HG03460 (cell line): ENCODE measurements at regions not wholly inside any gene's neighbourhood (a gene's known extent, or its start where the extent isn't known, plus 50 kb on each side); places are given as distances from the start of the nearest gene placed in this dataset.

Experiments
- ATAC-seq: cut with Tn5 transposase; IDR thresholded peaks from one replicate; pipeline ENCODE4 v1.9.1; 2021; ENCODE audit not compliant: unreplicated experiment

DNA sequence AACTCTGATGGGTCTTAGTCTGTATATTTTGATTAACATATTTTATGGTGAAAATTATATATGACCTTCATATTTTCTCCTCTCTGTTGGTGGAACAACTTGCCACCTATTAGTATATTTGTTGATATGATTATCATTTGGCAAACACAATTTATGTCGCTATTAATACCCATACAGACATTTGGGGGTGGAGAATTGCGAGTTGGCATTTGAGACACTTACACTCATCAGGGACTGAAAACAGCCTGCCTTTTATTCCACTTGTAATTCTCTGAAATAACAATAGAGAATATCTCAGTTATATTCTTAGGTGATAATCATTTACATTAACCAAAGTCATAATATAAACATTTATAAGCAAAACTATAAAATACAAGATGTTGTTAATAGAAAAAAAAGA lies 100.5 kb upstream of the RGS18 start:
- no peak for ATAC-seq

DNA sequence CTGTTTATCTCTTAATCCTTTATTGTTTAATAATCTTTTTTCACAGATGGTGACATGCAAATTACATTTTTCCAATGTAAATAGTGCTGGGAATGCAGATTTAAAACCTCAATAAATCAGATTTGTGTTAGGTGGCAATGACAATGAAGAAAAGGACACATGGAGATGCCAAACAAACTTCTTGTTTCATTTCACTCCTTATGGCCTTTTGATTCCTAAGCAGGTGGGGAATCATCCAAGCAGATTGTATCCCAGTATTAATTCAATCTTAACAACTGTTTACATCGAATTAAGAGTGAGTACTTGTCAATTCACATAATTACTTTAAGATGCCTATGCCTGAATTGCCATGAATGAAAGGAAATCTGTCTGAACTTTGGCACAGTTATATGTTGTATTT lies 98.9 kb upstream of the RGS18 start:
- no peak for ATAC-seq

DNA sequence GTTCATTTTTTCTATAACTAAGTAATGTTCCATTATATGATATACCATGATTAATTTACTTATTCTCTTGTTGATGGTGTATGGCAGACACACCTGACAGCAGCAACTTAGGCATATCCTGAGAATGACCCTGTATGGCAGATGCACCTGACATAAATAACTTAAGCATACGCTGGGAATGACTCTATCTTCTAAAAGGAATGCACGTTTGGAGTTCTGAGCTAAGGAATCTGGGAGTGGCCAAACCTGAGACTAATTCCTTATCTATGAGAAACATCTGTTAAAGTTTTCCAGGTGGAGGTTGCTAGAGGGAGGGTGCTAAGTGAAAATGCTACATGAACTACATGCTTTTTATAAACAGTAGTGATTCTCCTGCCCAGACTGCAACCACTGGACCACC lies 96.7 kb upstream of the RGS18 start:
- ATAC-seq = no peak

DNA sequence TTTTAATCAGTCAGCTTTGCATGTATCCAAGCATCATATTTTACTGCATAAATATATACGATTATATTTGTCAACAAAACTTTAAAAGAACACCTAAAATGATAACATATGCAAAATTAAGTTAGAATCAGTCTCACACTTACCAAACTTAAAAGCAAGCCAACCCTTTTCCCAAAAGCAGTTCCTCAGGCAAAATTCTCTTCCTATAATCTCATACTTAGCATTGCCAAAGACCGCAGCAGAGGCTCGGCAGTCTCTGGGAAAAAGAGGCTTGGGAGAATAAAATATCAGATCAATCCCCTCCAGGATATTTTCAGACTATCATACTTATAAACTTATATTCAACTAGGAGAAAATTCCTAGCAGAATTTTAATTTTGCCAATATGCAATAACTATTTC lies 93.2 kb upstream of the RGS18 start:
- no peak for ATAC-seq

DNA sequence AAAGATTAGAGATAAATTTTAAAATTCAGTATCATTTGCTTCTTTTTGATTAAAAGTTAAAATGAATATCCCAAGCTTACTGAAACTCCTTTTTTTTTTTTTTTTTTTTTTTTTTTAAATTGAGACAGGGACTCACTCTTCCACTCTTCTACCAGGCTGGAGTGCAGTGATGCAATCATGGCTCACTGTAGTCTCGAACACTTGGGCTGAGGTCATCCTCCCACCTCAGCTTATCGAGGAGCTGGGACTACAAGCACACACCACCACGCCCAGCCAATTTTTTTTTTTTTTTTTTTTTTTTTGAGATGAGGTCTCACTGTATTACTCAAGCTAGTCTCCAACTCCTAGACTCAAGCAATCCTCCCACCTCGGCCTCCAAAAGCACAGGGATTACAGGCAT lies 92.1 kb upstream of the RGS18 start:
- no peak for ATAC-seq

DNA sequence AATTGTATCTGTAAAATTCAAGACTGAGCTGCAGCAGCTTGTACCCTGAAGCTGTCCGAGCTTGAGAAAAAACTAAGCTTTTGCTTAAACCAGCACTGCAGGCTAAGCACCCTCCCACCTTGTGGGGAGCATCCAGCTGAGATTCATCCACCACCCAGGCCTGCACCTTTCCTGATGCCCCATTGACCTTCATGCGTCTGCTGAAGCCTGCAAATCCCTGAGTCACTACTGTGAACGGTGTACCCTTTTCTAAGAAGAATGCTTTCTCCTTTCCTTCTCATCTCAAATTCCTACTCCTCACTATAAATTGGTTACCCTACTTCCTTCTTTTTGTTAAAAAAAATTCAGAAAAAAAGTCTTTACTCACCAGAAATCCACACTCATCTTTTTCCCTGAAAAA lies 90.9 kb upstream of the RGS18 start:
- ATAC-seq = no peak

DNA sequence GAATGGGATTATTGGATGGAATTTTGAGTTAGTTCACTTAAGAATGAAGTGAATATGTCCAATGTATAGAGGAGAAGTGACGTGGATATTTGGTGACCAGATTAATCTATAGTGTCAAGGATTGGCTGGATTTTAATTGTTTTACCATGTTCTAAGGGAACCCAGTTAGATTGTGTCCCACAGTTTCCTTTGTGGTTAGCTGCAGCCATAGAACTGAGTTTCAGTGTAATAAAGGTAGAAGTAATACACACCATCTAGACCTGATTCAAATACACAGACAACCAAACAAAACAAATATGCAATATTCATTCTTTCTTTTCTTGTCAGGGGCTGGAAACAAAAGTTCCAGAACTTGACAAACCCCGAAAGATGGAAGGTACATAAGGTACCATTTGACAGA lies 88.0 kb upstream of the RGS18 start:
- ATAC-seq = no peak

DNA sequence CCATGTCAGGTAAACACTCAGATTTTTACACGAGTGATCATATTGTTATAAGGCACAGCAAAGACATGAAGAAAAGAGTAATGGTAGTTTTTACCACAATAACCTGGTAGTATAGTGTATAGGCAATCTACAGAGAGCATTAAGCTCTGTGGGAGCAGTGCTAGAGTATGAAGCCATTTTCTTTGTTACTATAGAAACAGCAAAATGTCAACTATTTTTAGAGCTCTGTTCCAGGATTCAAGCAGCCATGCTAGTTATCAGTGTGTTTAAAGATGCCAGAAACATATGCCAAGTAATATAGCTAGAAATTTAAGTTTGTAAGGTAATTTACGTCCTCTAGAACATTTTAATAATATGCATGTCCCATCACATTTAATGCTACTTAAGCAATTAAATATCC lies 77.6 kb upstream of the RGS18 start:
- ATAC-seq = no peak

DNA sequence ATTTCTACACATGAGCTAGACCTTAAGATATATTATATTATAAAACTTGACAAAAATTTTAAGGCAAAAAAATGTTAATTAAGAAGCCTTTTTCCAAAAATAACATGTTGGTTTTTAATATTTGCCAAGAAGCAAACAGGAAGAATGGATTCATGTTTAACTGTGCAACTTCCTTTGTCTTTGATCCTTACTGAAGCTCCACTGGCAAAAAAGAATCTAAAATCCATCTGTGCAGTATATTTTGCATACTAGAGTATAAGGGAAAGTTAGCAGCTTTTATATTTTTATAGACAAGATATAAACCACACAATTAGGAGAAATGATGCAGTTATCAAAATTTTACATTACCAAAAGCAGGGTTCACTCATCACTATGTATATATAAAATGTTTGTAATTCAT lies 76.9 kb upstream of the RGS18 start:
- ATAC-seq = no peak

DNA sequence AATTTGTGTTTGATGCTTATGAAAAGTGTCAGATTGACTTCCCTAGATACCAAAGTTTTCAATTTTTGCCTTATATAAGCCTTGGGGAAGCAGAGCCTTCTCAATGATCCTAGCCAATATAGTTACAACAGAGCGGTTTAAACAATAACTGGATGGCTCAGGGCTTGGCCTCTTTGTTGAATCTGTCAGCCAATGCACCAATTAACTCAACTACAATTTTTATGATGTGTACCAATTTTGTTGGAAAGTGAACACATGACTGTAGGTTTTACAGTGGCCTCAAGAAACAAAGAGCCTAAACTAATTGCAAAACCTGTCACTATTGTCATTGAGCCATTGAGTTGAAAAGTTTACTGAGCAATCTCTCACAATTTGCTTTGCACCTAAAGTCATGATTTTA lies 71.6 kb upstream of the RGS18 start:
- ATAC-seq = no peak

DNA sequence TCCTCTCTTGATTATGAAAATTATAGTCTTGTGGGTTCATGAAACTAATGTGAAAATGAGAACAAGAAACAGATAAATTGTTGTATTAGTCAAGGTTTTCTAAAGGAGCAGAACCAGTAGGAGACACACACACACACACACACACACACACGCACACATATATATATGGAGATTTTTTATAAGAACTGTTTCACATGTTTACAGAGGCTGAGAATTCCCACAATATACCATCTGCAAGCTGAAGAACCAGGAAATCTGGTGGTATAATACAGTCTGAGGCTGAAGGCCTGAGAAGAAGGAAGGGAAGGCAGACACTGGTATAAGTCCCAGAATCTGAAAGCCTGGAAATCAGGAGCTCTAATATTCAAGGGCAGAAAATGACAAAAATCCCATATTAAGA lies 70.9 kb upstream of the RGS18 start:
- ATAC-seq = no peak

DNA sequence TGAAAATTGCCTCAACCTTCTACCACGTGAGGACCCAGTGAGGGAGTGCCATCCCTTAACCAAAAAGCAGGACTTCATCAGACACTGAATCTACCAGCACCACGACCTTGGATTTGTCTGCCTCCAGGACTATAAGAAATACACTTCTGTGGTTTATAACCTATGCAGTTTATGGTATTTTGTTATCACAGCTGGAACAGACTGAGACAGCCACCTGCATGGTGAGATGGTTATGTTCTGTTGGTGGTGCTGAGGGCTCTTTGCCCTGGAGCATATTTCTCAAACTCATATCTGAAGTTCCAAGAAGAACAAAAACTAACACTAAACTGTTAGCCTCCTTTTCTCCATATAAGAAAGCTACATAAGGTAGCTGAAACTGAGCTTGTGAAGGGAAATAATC lies 69.8 kb upstream of the RGS18 start:
- no peak for ATAC-seq

DNA sequence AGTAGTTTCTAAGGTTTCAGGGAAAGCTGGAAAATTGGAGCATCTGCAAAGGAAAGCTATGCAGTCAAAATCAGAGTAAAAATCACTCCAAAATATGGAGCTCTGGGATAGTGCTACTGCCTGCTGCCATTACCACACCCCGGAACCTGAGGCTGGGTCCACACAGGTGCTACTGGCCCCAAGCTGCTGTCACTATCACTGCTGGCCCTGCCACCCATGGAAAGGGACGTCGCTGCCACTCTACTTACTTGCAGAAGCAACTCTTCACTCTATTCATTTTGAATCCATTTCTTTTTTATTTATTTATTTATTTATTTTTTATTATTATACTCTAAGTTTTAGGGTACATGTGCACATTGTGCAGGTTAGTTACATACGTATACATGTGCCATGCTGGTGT lies 60.3 kb upstream of the RGS18 start:
- ATAC-seq = no peak

DNA sequence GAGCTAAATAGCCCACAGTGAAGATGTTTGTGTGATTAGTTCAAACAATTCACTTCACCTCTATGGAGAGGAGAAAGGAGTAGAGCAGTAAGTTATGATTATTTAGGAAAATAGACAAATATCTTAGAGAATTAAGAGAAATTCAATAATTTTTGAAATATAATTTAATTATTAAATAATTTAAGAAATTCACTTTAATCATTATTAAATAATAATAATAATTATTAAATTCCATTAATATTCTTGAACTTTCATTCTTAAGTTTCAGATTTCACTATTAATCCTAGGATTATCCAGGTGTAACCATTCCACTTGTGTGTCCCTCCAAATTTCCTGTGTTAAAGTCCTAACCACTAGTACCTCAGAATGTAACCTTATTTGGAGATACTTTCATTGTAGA lies 58.9 kb upstream of the RGS18 start:
- ATAC-seq = no peak

DNA sequence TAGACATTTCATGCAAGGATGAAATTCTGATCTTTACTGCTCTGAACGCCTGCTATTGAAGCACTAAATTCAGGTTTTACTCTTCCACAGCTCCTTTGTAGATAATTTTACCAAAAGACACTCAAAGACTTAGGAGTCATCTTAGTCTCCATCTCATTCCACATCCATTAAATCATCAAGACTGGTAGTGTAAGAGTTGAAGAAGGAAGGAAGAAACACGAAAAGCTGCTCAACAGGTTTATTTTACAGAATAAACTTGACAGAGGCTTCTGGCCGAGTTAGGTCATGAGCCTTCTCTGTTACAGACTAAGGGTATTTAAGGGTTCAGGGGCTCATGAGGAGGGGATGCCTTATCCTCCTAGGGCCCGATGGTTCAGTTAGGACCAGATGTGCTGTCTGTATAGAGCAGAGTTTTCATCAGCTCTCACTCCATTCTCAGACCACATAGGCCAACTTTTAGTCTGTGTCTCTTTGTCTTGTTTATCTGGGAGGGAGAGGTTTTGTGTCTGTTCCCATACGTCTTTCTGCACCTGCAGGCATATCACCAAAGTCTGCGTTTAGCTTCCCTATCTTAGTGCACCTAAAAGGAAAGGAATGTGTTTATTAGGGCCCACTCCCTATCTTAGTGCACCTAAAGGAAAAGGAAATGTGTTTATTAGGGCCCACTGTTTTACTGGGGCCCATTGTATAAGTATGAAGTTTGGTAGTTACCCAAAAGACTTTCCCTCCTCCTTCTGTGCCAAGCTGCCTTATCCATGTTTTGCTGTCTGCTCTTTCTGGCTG lies 57.4 kb upstream of the RGS18 start:
- no peak for ATAC-seq

DNA sequence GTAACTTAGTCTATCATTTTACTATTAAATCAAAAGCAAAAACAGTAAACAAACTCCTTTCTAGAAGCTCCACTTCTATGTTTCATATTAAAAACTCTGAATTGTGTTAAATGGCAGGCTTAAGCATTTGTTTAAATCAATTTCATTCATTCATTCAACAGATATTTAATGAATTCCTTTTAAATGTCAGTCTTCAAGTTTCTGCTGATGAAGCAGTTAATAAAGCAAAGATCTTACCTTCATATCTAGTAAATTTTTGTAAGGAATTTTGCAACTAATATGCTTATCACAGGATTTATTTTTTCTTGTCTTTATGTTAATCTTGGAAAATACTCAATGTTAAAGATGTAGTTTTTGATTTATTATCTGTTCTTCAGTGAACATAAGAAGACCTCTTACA lies 54.1 kb upstream of the RGS18 start:
- no peak for ATAC-seq

DNA sequence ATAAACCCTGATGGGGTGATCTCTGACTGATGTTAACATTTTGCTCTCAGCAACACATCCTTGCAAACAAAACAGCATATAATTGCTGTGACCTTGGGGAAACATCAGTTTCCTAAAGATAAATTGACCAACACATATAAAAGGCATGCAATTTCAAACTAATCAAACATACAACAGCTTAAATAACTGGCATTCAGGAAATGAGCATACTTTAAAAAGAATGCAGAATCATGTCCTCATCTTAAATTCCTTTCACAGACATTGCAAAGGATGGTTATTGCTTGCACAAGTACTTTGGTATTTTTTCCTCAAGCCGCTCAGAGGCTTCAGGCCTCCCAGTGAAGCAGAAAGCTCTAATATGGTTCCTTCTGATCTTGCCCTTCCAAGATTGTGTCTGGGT lies 53.4 kb upstream of the RGS18 start:
- ATAC-seq = no peak

DNA sequence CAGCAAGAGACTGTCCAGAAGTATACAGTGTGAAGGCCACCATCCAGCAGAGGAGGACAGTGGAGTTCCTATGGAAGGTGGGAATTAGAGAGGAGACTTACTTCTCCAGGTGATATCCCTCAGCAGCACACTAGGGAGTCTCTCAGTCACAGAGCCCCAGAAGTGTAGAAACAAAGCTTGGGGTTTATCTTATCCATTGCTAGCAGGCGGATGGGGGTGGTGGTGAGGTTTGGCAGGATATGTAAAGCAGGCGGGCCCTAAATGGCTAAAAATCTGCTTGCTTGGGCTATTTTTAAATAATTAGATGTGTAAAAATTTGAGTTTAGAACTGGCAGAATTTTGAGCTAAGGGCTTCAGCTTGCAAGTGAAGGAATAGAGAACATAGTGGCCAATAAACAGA lies 50.1 kb upstream of the RGS18 start:
- no peak for ATAC-seq
